GM12875 (cell line): ENCODE measurements at regions not wholly inside any gene's neighbourhood (a gene's known extent, or its start where the extent isn't known, plus 50 kb on each side); places are given as distances from the start of the nearest gene placed in this dataset.

Source experiments
- H3K4me3 ChIP-seq: one replicate; pipeline ENCODE4 v1.5.1; 2011; ENCODE audit warnings: low read depth, low read length, control low read depth
- TF ChIP-seq, protein P1 (sequence below): IDR thresholded peaks from 2 replicates; pipeline ENCODE4 v1.5.1; 2011; ENCODE audit warnings: low read depth, mild to moderate bottlenecking, control low read depth, inconsistent platforms, low read length, moderate library complexity, borderline replicate concordance; ENCODE audit not compliant: insufficient read depth

DNA sequence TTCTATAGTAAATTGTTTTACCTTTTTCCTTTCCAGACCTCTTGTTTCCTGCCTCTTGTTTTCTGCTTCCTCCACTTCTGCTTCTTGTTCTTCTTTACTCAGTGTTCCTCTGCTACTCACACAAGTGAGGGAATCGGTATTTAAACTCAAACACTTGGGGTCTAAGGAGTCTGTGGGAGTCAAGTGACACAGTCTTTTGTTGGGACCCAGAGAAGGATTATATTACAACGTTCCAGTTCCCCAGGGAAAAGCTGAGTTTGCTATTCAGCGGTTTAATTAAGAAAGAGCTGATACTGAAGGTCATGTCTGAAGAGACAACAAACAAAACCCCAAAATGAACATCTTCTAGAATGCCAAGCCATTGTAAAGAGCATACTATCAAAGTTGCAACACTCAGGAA, 107.8 kb upstream of the CITED2 start:
- no peak overlapping the region for H3K4me3 ChIP-seq

GRCh38 chr6:139480356-139481165, 106.1 kb upstream of the CITED2 start:
- TF ChIP-seq, protein P1, sequence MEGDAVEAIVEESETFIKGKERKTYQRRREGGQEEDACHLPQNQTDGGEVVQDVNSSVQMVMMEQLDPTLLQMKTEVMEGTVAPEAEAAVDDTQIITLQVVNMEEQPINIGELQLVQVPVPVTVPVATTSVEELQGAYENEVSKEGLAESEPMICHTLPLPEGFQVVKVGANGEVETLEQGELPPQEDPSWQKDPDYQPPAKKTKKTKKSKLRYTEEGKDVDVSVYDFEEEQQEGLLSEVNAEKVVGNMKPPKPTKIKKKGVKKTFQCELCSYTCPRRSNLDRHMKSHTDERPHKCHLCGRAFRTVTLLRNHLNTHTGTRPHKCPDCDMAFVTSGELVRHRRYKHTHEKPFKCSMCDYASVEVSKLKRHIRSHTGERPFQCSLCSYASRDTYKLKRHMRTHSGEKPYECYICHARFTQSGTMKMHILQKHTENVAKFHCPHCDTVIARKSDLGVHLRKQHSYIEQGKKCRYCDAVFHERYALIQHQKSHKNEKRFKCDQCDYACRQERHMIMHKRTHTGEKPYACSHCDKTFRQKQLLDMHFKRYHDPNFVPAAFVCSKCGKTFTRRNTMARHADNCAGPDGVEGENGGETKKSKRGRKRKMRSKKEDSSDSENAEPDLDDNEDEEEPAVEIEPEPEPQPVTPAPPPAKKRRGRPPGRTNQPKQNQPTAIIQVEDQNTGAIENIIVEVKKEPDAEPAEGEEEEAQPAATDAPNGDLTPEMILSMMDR = no peak
- no peak overlapping the region for H3K4me3 ChIP-seq

More for the DNA sequence above, 107.8 kb upstream of the CITED2 start:
- TF ChIP-seq, protein P1 = no peak

DNA sequence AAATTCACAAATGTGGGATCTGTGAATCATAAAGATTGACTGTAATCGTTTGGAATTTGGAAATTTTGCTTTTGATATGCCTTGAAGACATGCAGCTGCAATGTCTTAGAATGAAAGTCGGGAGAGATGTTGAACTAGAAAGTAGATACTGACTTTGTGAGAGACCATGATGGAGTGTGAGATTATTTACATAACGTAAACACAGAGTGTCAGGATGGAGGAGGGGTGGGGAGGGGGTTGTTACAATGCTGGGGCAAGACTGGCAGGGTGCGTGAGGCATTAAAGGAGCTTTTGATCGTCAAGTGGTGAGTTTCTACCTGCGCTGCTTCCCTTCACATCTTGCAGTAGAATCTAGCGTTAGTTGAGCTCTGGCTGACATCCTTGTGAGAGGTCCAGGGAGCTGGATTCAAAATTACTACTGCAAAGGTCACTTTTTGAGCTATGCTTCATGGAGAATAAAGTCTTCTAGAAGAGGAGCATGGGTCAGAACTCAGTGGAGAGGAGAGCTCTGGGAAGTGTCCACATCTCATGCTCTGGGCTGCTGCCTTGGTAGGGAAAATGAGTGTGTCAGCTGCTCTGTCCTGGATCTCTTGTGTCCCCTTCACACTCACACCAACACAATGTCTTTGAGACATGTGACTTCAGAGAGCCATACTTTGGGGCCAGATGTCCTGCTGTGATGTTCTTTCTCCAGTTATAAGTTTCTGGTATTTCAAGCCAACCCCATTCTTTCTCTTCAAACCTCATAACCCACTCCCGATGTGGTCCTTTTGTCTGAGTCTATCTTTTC, 105.2 kb upstream of the CITED2 start:
- H3K4me3 ChIP-seq = no peak overlapping the region

DNA sequence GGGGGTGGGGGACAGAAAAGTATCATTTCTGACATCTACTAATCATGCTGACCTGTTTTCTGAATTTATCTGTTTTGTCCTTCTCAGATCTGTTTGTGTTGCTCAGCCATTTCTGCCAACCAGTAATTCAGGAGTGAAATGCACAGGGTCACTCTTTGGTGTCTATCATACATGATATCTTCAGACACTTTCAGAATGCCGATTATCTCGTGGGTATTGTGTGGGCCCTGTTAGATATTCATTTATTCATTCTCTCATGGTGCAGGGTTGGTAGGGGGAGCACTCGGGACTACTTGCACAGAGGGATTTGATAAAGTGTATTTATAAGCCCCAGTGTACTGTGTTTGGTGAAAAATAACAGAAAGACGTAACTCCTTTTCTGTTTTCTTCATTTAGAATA, 101.2 kb upstream of the CITED2 start:
- TF ChIP-seq, protein P1 = no peak
- H3K4me3 ChIP-seq = no peak overlapping the region

More for the DNA sequence above, 105.2 kb upstream of the CITED2 start:
- TF ChIP-seq, protein P1 = no peak

DNA sequence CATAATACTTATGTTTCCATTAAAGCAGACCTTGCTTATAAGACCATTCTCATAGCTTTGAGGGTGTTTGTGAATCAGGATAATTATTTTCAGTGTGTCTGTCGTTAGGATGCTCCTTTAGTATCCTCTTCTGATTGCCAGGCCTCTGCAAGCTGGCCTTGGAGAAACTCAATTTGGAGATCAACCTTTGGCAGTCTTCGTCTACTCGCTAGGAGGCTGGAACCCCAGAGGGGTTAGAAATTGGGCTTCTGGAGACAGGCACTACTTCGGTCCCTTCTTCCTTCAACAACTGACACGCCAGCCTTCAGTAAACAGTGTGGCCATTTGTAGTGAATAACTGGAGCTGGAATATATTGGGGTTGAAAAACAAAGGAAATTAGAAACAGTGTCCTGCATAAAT, 100.8 kb upstream of the CITED2 start:
- TF ChIP-seq, protein P1 = no peak

DNA sequence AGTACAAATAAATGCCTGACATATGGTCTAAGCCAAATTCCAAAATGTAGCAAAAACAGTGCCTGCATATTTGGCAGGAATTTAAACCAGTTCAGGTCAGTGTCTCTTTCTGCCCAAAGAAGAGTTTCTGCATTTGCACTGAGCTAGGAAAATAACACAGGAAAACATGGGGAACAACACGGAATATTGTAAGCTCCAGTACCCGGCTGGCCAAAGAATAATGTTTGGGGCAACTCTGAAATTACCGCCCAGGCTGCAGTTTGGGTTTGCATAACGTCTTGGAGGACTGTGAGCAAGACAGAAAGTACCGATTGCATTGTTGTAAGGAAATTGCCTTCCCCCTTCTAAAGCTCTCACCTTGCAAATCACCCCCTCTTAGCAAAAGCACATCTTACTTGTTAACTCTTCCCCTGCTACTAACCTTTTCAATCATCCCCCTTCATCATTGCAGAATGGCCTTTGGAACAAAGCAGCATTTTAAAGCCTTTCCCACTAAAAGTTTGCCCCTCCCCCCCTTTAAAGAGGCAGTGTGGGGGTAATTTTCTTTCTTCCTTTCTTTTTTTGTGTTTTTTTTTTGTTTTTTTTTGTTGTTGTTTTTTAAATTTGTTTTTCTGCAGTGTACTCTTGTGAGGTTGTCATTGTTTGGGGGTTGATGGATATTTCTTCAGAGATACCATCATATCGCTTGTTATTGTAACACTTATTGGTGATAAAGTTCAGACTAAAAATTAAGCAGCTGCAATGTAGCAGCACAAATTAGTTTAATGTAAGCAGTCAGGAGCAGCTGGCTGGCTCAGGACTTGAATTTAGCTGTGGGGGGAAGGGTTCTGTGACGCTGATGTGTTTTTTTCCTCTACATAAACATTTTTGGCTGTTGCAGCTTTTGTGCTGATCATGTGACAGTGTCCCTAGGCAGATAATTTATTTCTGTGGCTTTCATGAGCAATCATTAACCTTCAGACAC, 100.0 kb upstream of the CITED2 start:
- TF ChIP-seq, protein P1 = no peak
- H3K4me3 ChIP-seq = no peak overlapping the region

More for the DNA sequence above, 100.8 kb upstream of the CITED2 start:
- no peak overlapping the region for H3K4me3 ChIP-seq
